ENCODE measurements at regions not wholly inside any gene's neighbourhood (a gene's known extent, or its start where the extent isn't known, plus 50 kb on each side); places are given as distances from the start of the nearest gene placed in this dataset.

GRCh38 chr14:83556065-83556464 lies 1973.9 kb upstream of the FLRT2 start:
- TF ChIP-seq CTCF (IDR thresholded peaks at IDR 0.05; ENCODE audit: poor library complexity) (no peak), EZH2 (IDR thresholded peaks at IDR 0.05; ENCODE audit: borderline replicate concordance) (no peak), EZH2phosphoT487 (IDR thresholded peaks at IDR 0.05; ENCODE audit: low read depth, severe bottlenecking, unreplicated experiment) (no peak)
